NB4 (cell line): ENCODE measurements at regions not wholly inside any gene's neighbourhood (a gene's known extent, or its start where the extent isn't known, plus 50 kb on each side); places are given as distances from the start of the nearest gene placed in this dataset.

Experiments
- DNase-seq: peaks from one replicate; pipeline ENCODE4 v3.0.0; 2010; ENCODE audit warnings: low read depth
- H3K4me3 ChIP-seq: one replicate; pipeline ENCODE4 v1.5.1; 2011; ENCODE audit warnings: mild to moderate bottlenecking, low read depth, low read length, moderate library complexity
- CTCF ChIP-seq: IDR thresholded peaks from one replicate; pipeline ENCODE4 v1.5.1; 2012; ENCODE audit warnings: low read depth, low read length
- MAX ChIP-seq: IDR thresholded peaks from 2 replicates; pipeline ENCODE4 v1.6.1; 2011; ENCODE audit warnings: low read depth, low read length
- MYC ChIP-seq: IDR thresholded peaks from 2 replicates; pipeline ENCODE4 v1.6.1; 2011; ENCODE audit warnings: low read depth, low read length
- POLR2A ChIP-seq: IDR thresholded peaks from 2 replicates; pipeline ENCODE4 v1.6.1; 2011; ENCODE audit warnings: mild to moderate bottlenecking; ENCODE audit not compliant: insufficient read length; ENCODE audit errors: extremely low read depth

- H3K4me3 ChIP-seq, result no peak overlapping the region
- no peak for DNase-seq
- TF ChIP-seq POLR2A, result no peak
- no peak for TF ChIP-seq MAX
- TF ChIP-seq CTCF, result no peak
- TF ChIP-seq MYC, result no peak
Observed at GRCh38 chr2:175872721-175873120, 129.3 kb downstream of the LNPK start.

GRCh38 chr2:175872005-175872348 is 130.1 kb downstream of the LNPK start:
- DNase-seq, result no peak
- no peak for TF ChIP-seq MYC
- no peak for TF ChIP-seq CTCF
- H3K4me3 ChIP-seq, result no peak overlapping the region

GRCh38 chr2:175871331-175872004 is 130.6 kb downstream of the LNPK start:
- no peak for DNase-seq
- TF ChIP-seq POLR2A (no peak), MAX (no peak), CTCF (no peak), MYC (no peak)
- no peak overlapping the region for H3K4me3 ChIP-seq

GRCh38 chr2:175865716-175866115 is 136.4 kb downstream of the LNPK start:
- no peak for TF ChIP-seq POLR2A
- no peak overlapping the region for H3K4me3 ChIP-seq
- DNase-seq, result no peak

- no peak for DNase-seq
- H3K4me3 ChIP-seq, result no peak overlapping the region
- TF ChIP-seq CTCF (no peak), MAX (no peak), POLR2A (no peak), MYC (no peak)
Observed at GRCh38 chr2:175864137-175864850, 137.8 kb downstream of the LNPK start.

GRCh38 chr2:175861958-175862357 is 140.1 kb downstream of the LNPK start:
- TF ChIP-seq CTCF (no peak), POLR2A (no peak), MYC (no peak), MAX (no peak)
- DNase-seq, result no peak

More at GRCh38 chr2:175861958-175862357, 140.1 kb downstream of the LNPK start:
- no peak overlapping the region for H3K4me3 ChIP-seq
